OCI-LY3 (cell line): ENCODE measurements at regions not wholly inside any gene's neighbourhood (a gene's known extent, or its start where the extent isn't known, plus 50 kb on each side); places are given as distances from the start of the nearest gene placed in this dataset.

Experiments used
- H2AFZ ChIP-seq: fragments of 200-600, 300-600 bp; shearing (Covaris generic); 2 replicates; pipeline ENCODE4 v1.6.0; 2014; ENCODE audit warnings: antibody characterized with exemption, low read depth, low read length
- H3K27ac ChIP-seq: fragments of 200-600, 300-600 bp; sonication (generic); 2 replicates; pipeline ENCODE4 v1.5.1; 2014; ENCODE audit warnings: mild to moderate bottlenecking, low read length, moderate library complexity, mixed read lengths
- H3K27me3 ChIP-seq: fragments of 200-600, 300-600 bp; sonication (generic); 2 replicates; pipeline ENCODE4 v1.6.1; 2014; ENCODE audit warnings: low read depth, low read length, mixed read lengths
- H3K36me3 ChIP-seq: fragments of 200-600, 300-600 bp; sonication (generic); replicated peaks from 2 replicates; pipeline ENCODE3; 2014; ENCODE audit warnings: low read depth, low read length, mixed read lengths
- H3K4me1 ChIP-seq: fragments of 300-600, 200-600 bp; sonication (generic); 2 replicates; pipeline ENCODE4 v1.6.1; 2014; ENCODE audit warnings: low read length, mixed read lengths
- H3K4me2 ChIP-seq: fragments of 200-600, 300-600 bp; sonication (generic); 2 replicates; pipeline ENCODE4 v1.6.1; 2014; ENCODE audit warnings: low read length, mixed read lengths
- H3K4me3 ChIP-seq: fragments of 300-600, 200-600 bp; sonication (generic); 2 replicates; pipeline ENCODE4 v1.5.1; 2014; ENCODE audit warnings: antibody characterized with exemption, mild to moderate bottlenecking, low read length, moderate library complexity
- H3K79me2 ChIP-seq: fragments of 300-600, 200-600 bp; shearing (Covaris generic); 2 replicates; pipeline ENCODE4 v1.6.1; 2014; ENCODE audit warnings: mild to moderate bottlenecking, low read length, mixed read lengths
- H3K9ac ChIP-seq: fragments of 300-600, 200-600 bp; shearing (Covaris generic); 2 replicates; pipeline ENCODE4 v1.6.0; 2014; ENCODE audit warnings: mild to moderate bottlenecking, low read length, moderate library complexity
- H3K9me3 ChIP-seq: fragments of 200-600, 300-600 bp; shearing (Covaris generic); 2 replicates; pipeline ENCODE4 v1.6.1; 2014; ENCODE audit warnings: low read length, mixed read lengths; ENCODE audit not compliant: insufficient read depth
- H4K20me1 ChIP-seq: fragments of 200-600, 300-600 bp; sonication (generic); 2 replicates; pipeline ENCODE4 v1.6.1; 2016; ENCODE audit warnings: low read length, mixed read lengths; ENCODE audit not compliant: insufficient read depth
- CTCF ChIP-seq: fragments of 200-600, 300-600 bp; sonication (generic); IDR thresholded peaks from 2 replicates; pipeline ENCODE4 v1.5.1; 2014; ENCODE audit warnings: antibody characterized with exemption, low read length, low read depth
- EZH2phosphoT487 ChIP-seq: fragments of 200-600 bp; shearing (Covaris generic); IDR thresholded peaks from 2 replicates; pipeline ENCODE4 v1.6.1; 2018; ENCODE audit warnings: antibody characterized with exemption, mixed run types, low read depth

GRCh38 chr13:82206241-82206640 lies 1676.0 kb downstream of the SLITRK1 start:
- TF ChIP-seq CTCF = no peak
- Histone ChIP-seq H3K9ac (no peak overlapping the region), H3K4me2 (no peak overlapping the region), H4K20me1 (no peaks in the 10 kb centered on the region), H3K4me3 (no peak overlapping the region), H2AFZ (no peak overlapping the region), H3K9me3 (no peaks in the 10 kb centered on the region), H3K27ac (no peak overlapping the region), H3K4me1 (no peaks in the 10 kb centered on the region), H3K36me3 (no peaks in the 10 kb centered on the region), H3K79me2 (no peaks in the 10 kb centered on the region), H3K27me3 (no peaks in the 10 kb centered on the region)

- no peaks in the 10 kb centered on the region for H3K36me3 ChIP-seq
- TF ChIP-seq EZH2phosphoT487 = no peak
- TF ChIP-seq CTCF = no peak
- no peak overlapping the region for H3K4me2 ChIP-seq
- no peaks in the 10 kb centered on the region for H3K79me2 ChIP-seq
- no peak overlapping the region for H2AFZ ChIP-seq
- no peaks in the 10 kb centered on the region for H3K4me1 ChIP-seq
- no peaks in the 10 kb centered on the region for H3K27me3 ChIP-seq
- no peaks in the 10 kb centered on the region for H4K20me1 ChIP-seq
- H3K9ac ChIP-seq = no peak overlapping the region
- no peaks in the 10 kb centered on the region for H3K9me3 ChIP-seq
- no peak overlapping the region for H3K27ac ChIP-seq
- H3K4me3 ChIP-seq = no peak overlapping the region
Observed at GRCh38 chr13:82202398-82202797, 1679.9 kb downstream of the SLITRK1 start.

GRCh38 chr13:82196087-82196486 lies 1686.2 kb downstream of the SLITRK1 start:
- Histone ChIP-seq H3K4me1 (no peaks in the 10 kb centered on the region), H4K20me1 (no peaks in the 10 kb centered on the region), H2AFZ (no peak overlapping the region), H3K27ac (no peak overlapping the region), H3K4me3 (no peak overlapping the region), H3K4me2 (no peak overlapping the region), H3K9me3 (no peaks in the 10 kb centered on the region), H3K79me2 (no peaks in the 10 kb centered on the region), H3K27me3 (no peaks in the 10 kb centered on the region), H3K9ac (no peak overlapping the region), H3K36me3 (no peaks in the 10 kb centered on the region)
- TF ChIP-seq EZH2phosphoT487 (no peak), CTCF (no peak)

- Histone ChIP-seq H3K9me3 (no peaks in the 10 kb centered on the region), H3K36me3 (no peaks in the 10 kb centered on the region), H2AFZ (no peak overlapping the region), H3K79me2 (no peaks in the 10 kb centered on the region), H3K9ac (no peak overlapping the region), H3K27ac (no peak overlapping the region), H4K20me1 (no peaks in the 10 kb centered on the region), H3K27me3 (no peaks in the 10 kb centered on the region), H3K4me1 (no peaks in the 10 kb centered on the region), H3K4me2 (no peak overlapping the region), H3K4me3 (no peak overlapping the region)
- no peak for TF ChIP-seq EZH2phosphoT487
- TF ChIP-seq CTCF = no peak
Observed at GRCh38 chr13:82187227-82187626, 1695.0 kb downstream of the SLITRK1 start.
